PC-9 (cell line): ENCODE measurements at regions not wholly inside any gene's neighbourhood (a gene's known extent, or its start where the extent isn't known, plus 50 kb on each side); places are given as distances from the start of the nearest gene placed in this dataset.

Experiments
- BruUV-seq: library from RNA; stranded (reverse); fragments of 400-500 nt; replicated peaks from 2 replicates; lab custom pipeline; 2021; lab: Mats Ljungman, UMichigan
- CTCF ChIA-PET: fragments of 300-600 bp; sonication (Branson Sonifier 250); formaldehyde crosslinking; loops from one replicate; lab custom pipeline; 2022; ENCODE audit warnings: antibody characterized with exemption; lab: Charles Lee
- POLR2A ChIA-PET: fragments of 300-600 bp; sonication (Branson Sonifier 250); formaldehyde crosslinking; loops from one replicate; lab custom pipeline; 2022; ENCODE audit warnings: antibody characterized with exemption; ENCODE audit not compliant: unreplicated experiment; lab: Charles Lee
- DNase-seq, 2 experiments: peaks; one replicate each; pipeline versions ENCODE4 v3.0.0 to v3.0.0-alpha.2; 2015 to 2022; ENCODE audit warnings: mixed read lengths in 1 of 2
- H2AFZ ChIP-seq: fragments of 200-600 bp; sonication (generic); 2 replicates; pipeline ENCODE4 v1.8.1; 2017; ENCODE audit warnings: antibody characterized with exemption
- H3F3A ChIP-seq: fragments of 200-600 bp; sonication (generic); 2 replicates; pipeline ENCODE4 v1.8.1; 2017; ENCODE audit warnings: antibody characterized with exemption, mild to moderate bottlenecking, low read depth; ENCODE audit not compliant: insufficient read depth
- H3K27ac ChIP-seq: fragments of 200-600 bp; sonication (generic); 2 replicates; pipeline ENCODE4 v1.6.1; 2016; ENCODE audit warnings: mixed run types
- H3K27me3 ChIP-seq: fragments of 200-600 bp; sonication (generic); 2 replicates; pipeline ENCODE4 v1.6.1; 2016; ENCODE audit warnings: low read depth, mixed run types; ENCODE audit not compliant: insufficient read depth
- H3K36me3 ChIP-seq: fragments of 200-600 bp; sonication (generic); 2 replicates; pipeline ENCODE4 v1.6.1; 2016; ENCODE audit warnings: low read depth, mixed run types
- H3K4me1 ChIP-seq: fragments of 200-600 bp; sonication (generic); replicated peaks from 2 replicates; pipeline ENCODE4 v1.6.1; 2016; ENCODE audit warnings: mixed run types; ENCODE audit not compliant: insufficient read depth
- H3K4me2 ChIP-seq: fragments of 200-600 bp; sonication (generic); 2 replicates; pipeline ENCODE4 v1.6.1; 2017; ENCODE audit warnings: mixed run types
- H3K4me3 ChIP-seq: fragments of 200-600 bp; sonication (generic); 2 replicates; pipeline ENCODE4 v1.6.1; 2016; ENCODE audit warnings: mixed run types
- H3K79me2 ChIP-seq: fragments of 200-600 bp; sonication (generic); 2 replicates; pipeline ENCODE4 v1.6.1; 2017; ENCODE audit warnings: low read depth, mixed run types
- H3K9me2 ChIP-seq: fragments of 200-600 bp; sonication (generic); 2 replicates; pipeline ENCODE4 v1.8.1; 2017; ENCODE audit warnings: mild to moderate bottlenecking; ENCODE audit not compliant: insufficient read depth
- H3K9me3 ChIP-seq: fragments of 200-600 bp; sonication (generic); 2 replicates; pipeline ENCODE4 v1.8.1; 2016; ENCODE audit warnings: low read depth; ENCODE audit not compliant: insufficient read depth
- H4K20me1 ChIP-seq: fragments of 200-600 bp; sonication (generic); 2 replicates; pipeline ENCODE4 v1.8.1; 2017; ENCODE audit not compliant: insufficient read depth
- EZH2 ChIP-seq: fragments of 200-600 bp; sonication (generic); IDR thresholded peaks from 2 replicates; pipeline ENCODE4 v1.8.0; 2017; ENCODE audit warnings: antibody characterized with exemption, low read depth
- intact Hi-C: fragments of 100-400 bp; cut with micrococcal nuclease; formaldehyde crosslinking; loops from one replicate; pipeline ENCODE4 v1.10.0; 2022; ENCODE audit not compliant: unreplicated experiment
- TF ChIP-seq, protein P1 (sequence below): fragments of 200-600 bp; sonication (generic); conservative IDR thresholded peaks from 2 replicates; pipeline ENCODE4 v1.6.1; 2017; ENCODE audit warnings: mixed run types, antibody characterized with exemption, mild to moderate bottlenecking, moderate library complexity

DNA sequence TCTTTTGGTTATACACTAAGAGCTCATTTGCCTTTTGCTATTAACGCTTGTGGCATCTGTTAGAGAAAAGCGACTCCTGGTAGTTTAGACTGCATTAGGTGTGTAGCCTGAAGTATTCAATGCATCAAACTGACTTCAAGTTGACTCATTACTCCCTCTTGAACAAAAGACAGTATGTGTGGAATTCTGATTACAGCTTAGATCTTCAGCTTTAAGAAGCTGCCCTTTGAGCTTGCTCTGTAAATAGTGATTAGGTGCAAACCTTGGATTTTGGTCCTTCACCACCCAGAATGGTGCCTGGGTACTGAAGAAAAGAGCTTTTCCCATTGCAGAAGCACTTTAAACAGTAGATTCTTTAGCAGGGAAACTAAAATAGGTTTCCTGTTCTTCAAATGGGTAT lies 62.1 kb downstream of the FAT3 start:
- Histone ChIP-seq H3F3A (no peaks in the 10 kb centered on the region), H3K4me2 (no peak overlapping the region), H3K4me1 (no peaks in the 10 kb centered on the region), H2AFZ (no peak overlapping the region), H3K9me2 (no peaks in the 10 kb centered on the region), H3K79me2 (no peaks in the 10 kb centered on the region), H3K27ac (no peak overlapping the region), H3K4me3 (no peak overlapping the region), H4K20me1 (no peaks in the 10 kb centered on the region), H3K9me3 (no peaks in the 10 kb centered on the region), H3K36me3 (no peaks in the 10 kb centered on the region), H3K27me3 (no peaks in the 10 kb centered on the region)
- BruUV-seq, result no TSS peak
- peak in 1 of 2 experiments; percentile 37 for DNase-seq
- ChIA-PET CTCF (interaction anchor here (0.6 to 0.7 kb wide), 2 partner anchors 25 to 75 kb away, joined by 6 to 16 read pairs; no protein-coding TSS in a partner anchor), POLR2A (interaction anchor here (0.6 kb wide), 1 partner anchor 12 kb away, joined by 3 read pairs; no protein-coding TSS in a partner anchor)
- TF ChIP-seq, protein P1, sequence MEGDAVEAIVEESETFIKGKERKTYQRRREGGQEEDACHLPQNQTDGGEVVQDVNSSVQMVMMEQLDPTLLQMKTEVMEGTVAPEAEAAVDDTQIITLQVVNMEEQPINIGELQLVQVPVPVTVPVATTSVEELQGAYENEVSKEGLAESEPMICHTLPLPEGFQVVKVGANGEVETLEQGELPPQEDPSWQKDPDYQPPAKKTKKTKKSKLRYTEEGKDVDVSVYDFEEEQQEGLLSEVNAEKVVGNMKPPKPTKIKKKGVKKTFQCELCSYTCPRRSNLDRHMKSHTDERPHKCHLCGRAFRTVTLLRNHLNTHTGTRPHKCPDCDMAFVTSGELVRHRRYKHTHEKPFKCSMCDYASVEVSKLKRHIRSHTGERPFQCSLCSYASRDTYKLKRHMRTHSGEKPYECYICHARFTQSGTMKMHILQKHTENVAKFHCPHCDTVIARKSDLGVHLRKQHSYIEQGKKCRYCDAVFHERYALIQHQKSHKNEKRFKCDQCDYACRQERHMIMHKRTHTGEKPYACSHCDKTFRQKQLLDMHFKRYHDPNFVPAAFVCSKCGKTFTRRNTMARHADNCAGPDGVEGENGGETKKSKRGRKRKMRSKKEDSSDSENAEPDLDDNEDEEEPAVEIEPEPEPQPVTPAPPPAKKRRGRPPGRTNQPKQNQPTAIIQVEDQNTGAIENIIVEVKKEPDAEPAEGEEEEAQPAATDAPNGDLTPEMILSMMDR, result no peak
- TF ChIP-seq EZH2, result no peak
- intact Hi-C loops, result no loop called here

DNA sequence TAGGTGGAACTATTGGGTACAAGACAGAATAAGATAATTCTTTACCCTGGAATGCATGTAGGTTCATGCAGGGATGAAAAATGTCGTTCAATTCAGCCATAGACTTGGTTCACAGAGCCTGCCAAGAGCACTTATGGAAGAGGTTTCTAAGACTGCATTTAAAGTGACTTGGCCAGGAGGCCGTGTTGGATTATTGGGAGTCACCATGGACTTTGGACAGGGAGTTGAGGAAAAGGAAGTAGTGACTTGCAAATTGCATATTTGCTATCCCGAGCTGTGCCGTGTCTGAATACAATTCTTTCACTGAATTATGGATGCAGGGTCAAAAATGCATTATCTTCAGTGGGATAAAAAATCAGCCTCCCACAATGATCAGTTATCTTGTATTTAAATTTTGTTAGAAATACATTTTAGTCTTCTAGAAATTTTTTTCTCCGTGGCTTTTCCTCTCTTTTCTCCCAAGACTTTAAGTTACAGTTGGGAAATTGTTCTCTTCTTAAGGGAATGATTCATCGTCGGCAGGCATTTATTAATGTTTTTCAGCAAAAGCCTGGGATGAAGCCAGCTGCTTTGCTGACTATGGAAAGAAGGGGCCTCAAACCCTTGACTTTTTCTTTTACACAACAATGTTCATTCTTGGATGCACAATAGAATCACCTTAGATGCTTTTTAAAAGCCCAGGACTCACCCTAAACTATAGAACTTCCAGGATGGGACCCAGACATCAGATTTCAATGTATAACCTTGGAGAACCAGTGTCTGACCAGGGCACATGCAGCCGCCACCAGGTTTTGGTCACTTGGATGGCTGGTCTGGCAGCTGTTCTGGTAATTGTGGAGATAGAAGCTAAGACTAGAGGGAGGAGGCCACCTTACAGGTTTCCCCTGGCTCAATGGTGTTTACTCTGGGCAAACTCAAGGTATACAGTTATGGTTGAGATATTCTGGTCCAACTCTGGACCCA lies 70.8 kb downstream of the FAT3 start:
- H3K36me3 ChIP-seq, result no peaks in the 10 kb centered on the region

DNA sequence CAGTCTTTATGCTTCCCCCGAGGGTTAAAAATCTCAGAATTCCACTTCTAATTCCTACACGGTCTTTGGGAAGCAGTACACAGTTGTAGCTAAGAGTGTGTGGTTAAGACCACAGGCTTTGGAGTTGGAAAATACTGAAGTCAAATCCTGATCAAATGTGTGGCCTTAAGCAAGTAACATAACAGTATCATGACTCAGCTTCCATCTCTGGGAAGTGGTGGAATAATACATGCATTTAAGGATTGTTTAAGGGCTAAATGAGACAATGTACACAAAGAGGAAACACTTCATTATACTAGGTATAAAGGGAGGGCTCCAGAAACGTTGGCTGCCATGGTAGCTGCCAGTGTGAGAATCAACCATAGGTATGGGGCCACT lies 71.5 kb downstream of the FAT3 start:
- no peaks in the 10 kb centered on the region for H3K9me3 ChIP-seq
- H3K9me2 ChIP-seq, result no peaks in the 10 kb centered on the region
- no peaks in the 10 kb centered on the region for H3K36me3 ChIP-seq
- no peak overlapping the region for H3K4me2 ChIP-seq
- H3K4me3 ChIP-seq, result no peak overlapping the region
- no peak overlapping the region; the same call in 1 of the 2 replicates for H2AFZ ChIP-seq
- H3K27me3 ChIP-seq, result no peaks in the 10 kb centered on the region
- no TSS peak for BruUV-seq
- no peaks in the 10 kb centered on the region for H3K4me1 ChIP-seq
- intact Hi-C loops, result no loop called here
- TF ChIP-seq, protein P1, result no peak
- TF ChIP-seq EZH2, result no peak
- ChIA-PET CTCF (no interaction called here), POLR2A (no interaction called here)
- no peaks in the 10 kb centered on the region for H3K79me2 ChIP-seq
- peak in 1 of 2 experiments; percentile 40 for DNase-seq
- no peaks in the 10 kb centered on the region for H3F3A ChIP-seq
- H4K20me1 ChIP-seq, result no peaks in the 10 kb centered on the region
- H3K27ac ChIP-seq, result no peak overlapping the region

More for the DNA sequence above, 70.8 kb downstream of the FAT3 start:
- TF ChIP-seq, protein P1, result no peak
- TF ChIP-seq EZH2, result no peak
- H3K9me3 ChIP-seq, result no peaks in the 10 kb centered on the region
- H3K4me1 ChIP-seq, result no peaks in the 10 kb centered on the region
- CTCF ChIA-PET, result no interaction called here
- no peaks in the 10 kb centered on the region for H3K79me2 ChIP-seq
- H4K20me1 ChIP-seq, result no peaks in the 10 kb centered on the region
- no peak overlapping the region for H3K27ac ChIP-seq
- POLR2A ChIA-PET, result no interaction called here
- H3K4me3 ChIP-seq, result no peak overlapping the region
- H2AFZ ChIP-seq, result no peak overlapping the region
- H3K9me2 ChIP-seq, result no peaks in the 10 kb centered on the region
- intact Hi-C loops, result no loop called here
- H3K4me2 ChIP-seq, result no peak overlapping the region
- BruUV-seq, result no TSS peak
- no peaks in the 10 kb centered on the region for H3F3A ChIP-seq
- peak in 1 of 2 experiments; percentile 32 for DNase-seq
- H3K27me3 ChIP-seq, result no peaks in the 10 kb centered on the region
